Neural cell (in vitro differentiated cells): ENCODE measurements at regions not wholly inside any gene's neighbourhood (a gene's known extent, or its start where the extent isn't known, plus 50 kb on each side); places are given as distances from the start of the nearest gene placed in this dataset.

Experiments
- H2AFZ ChIP-seq: fragments of 200-600, 300-800 bp; sonication (generic), shearing (Covaris generic); 2 replicates; pipeline ENCODE4 v1.6.0; 2014; ENCODE audit warnings: low read depth, mild to moderate bottlenecking, antibody characterized with exemption, low read length, moderate library complexity
- H3F3A ChIP-seq: fragments of 200-600 bp; shearing (Covaris generic); 2 replicates; pipeline ENCODE4 v1.6.1; 2016; ENCODE audit warnings: mild to moderate bottlenecking, moderate library complexity, mixed read lengths, antibody characterized with exemption, low read length; ENCODE audit not compliant: insufficient read depth, poor library complexity, severe bottlenecking
- H3K27ac ChIP-seq: fragments of 200-600, 300-800 bp; sonication (generic), shearing (Covaris generic); 2 replicates; pipeline ENCODE4 v1.5.1; 2014; ENCODE audit warnings: mild to moderate bottlenecking, low read length, moderate library complexity
- H3K27me3 ChIP-seq: fragments of 300-800, 200-600 bp; sonication (generic), shearing (Covaris generic); 2 replicates; pipeline ENCODE4 v1.6.0; 2014; ENCODE audit warnings: mild to moderate bottlenecking, low read depth, low read length, moderate library complexity; ENCODE audit not compliant: insufficient read depth
- H3K36me3 ChIP-seq: fragments of 300-800, 200-600 bp; sonication (generic), shearing (Covaris generic); 2 replicates; pipeline ENCODE4 v1.5.1; 2014; ENCODE audit warnings: mild to moderate bottlenecking, antibody characterized with exemption, low read length, moderate library complexity; ENCODE audit not compliant: insufficient read depth
- H3K4me2 ChIP-seq: fragments of 300-800, 200-600 bp; sonication (generic), shearing (Covaris generic); 2 replicates; pipeline ENCODE4 v1.6.0; 2014; ENCODE audit warnings: mild to moderate bottlenecking, low read length
- H3K4me3 ChIP-seq: fragments of 300-800, 200-600 bp; sonication (generic), shearing (Covaris generic); 2 replicates; pipeline ENCODE4 v1.5.1; 2014; ENCODE audit warnings: mild to moderate bottlenecking, low read length, moderate library complexity
- H3K79me2 ChIP-seq: fragments of 200-600 bp; shearing (Covaris generic); replicated peaks from 2 replicates; pipeline ENCODE4 v1.6.0; 2014; ENCODE audit warnings: mild to moderate bottlenecking, low read length, moderate library complexity; ENCODE audit not compliant: insufficient read depth
- H3K9ac ChIP-seq: fragments of 300-800, 200-600 bp; sonication (generic), shearing (Covaris generic); 2 replicates; pipeline ENCODE4 v1.6.1; 2016; ENCODE audit warnings: mild to moderate bottlenecking, low read length, mixed read lengths
- H3K9me2 ChIP-seq: fragments of 200-600 bp; shearing (Covaris generic); 2 replicates; pipeline ENCODE4 v1.6.1; 2016; ENCODE audit warnings: mild to moderate bottlenecking, low read length, mixed read lengths; ENCODE audit not compliant: insufficient read depth
- H3K9me3 ChIP-seq: fragments of 200-600, 300-800 bp; sonication (generic), shearing (Covaris generic); 2 replicates; pipeline ENCODE4 v1.6.1; 2016; ENCODE audit warnings: mild to moderate bottlenecking, mixed run types, low read length, moderate library complexity, mixed read lengths
- H4K20me1 ChIP-seq: fragments of 200-600 bp; shearing (Covaris generic); 2 replicates; pipeline ENCODE4 v1.6.1; 2016; ENCODE audit warnings: mild to moderate bottlenecking, mixed run types; ENCODE audit not compliant: insufficient read depth
- CTCF ChIP-seq: fragments of 450-650 bp; IDR thresholded peaks from 2 replicates; pipeline ENCODE4 v1.5.1; 2014; ENCODE audit warnings: antibody characterized with exemption, mild to moderate bottlenecking, moderate library complexity; ENCODE audit not compliant: poor library complexity, severe bottlenecking
- EP300 ChIP-seq: fragments of 450-650 bp; conservative IDR thresholded peaks from 2 replicates; pipeline ENCODE4 v1.6.1; 2014; ENCODE audit warnings: antibody characterized with exemption, mild to moderate bottlenecking, moderate library complexity; ENCODE audit not compliant: poor library complexity, severe bottlenecking
- EZH2 ChIP-seq: fragments of 200-600, 300-800 bp; shearing (Covaris generic), sonication (generic); IDR thresholded peaks from 2 replicates; pipeline ENCODE4 v1.6.1; 2014; ENCODE audit warnings: antibody characterized with exemption, low read length, borderline replicate concordance, mild to moderate bottlenecking; ENCODE audit not compliant: insufficient read depth, poor library complexity, severe bottlenecking
- MXI1 ChIP-seq: fragments of 450-650 bp; conservative IDR thresholded peaks from 2 replicates; pipeline ENCODE4 v1.6.1; 2014; ENCODE audit warnings: antibody characterized with exemption, mild to moderate bottlenecking; ENCODE audit not compliant: poor library complexity, severe bottlenecking
- POLR2AphosphoS5 ChIP-seq: IDR thresholded peaks from 2 replicates; pipeline ENCODE4 v1.6.1; 2012
- RAD21 ChIP-seq: fragments of 450-650 bp; conservative IDR thresholded peaks from 2 replicates; pipeline ENCODE4 v1.6.1; 2014; ENCODE audit warnings: antibody characterized with exemption, mild to moderate bottlenecking, moderate library complexity
- REST ChIP-seq: IDR thresholded peaks from 2 replicates; pipeline ENCODE4 v1.6.1; 2012; ENCODE audit warnings: borderline replicate concordance
- SMC3 ChIP-seq: fragments of 450-650 bp; conservative IDR thresholded peaks from 2 replicates; pipeline ENCODE4 v1.6.1; 2014; ENCODE audit warnings: antibody characterized with exemption, mild to moderate bottlenecking, moderate library complexity; ENCODE audit not compliant: poor library complexity
- TAF1 ChIP-seq: IDR thresholded peaks from 2 replicates; pipeline ENCODE4 v1.6.1; 2012; ENCODE audit warnings: low read depth

- Histone ChIP-seq H3K79me2 (no peaks in the 10 kb centered on the region), H3K27me3 (no peaks in the 10 kb centered on the region), H4K20me1 (no peaks in the 10 kb centered on the region), H3K4me3 (no peak overlapping the region), H3K4me2 (no peak overlapping the region), H3K36me3 (no peaks in the 10 kb centered on the region), H3K27ac (no peak overlapping the region), H3F3A (no peaks in the 10 kb centered on the region), H3K9ac (no peak overlapping the region), H3K9me2 (no peaks in the 10 kb centered on the region), H3K9me3 (no peaks in the 10 kb centered on the region), H2AFZ (no peak overlapping the region)
- TF ChIP-seq RAD21 (no peak), MXI1 (no peak), TAF1 (no peak), SMC3 (no peak), CTCF (no peak), EZH2 (no peak), POLR2AphosphoS5 (no peak), REST (no peak), EP300 (no peak)
Observed at GRCh38 chr21:35864039-35864438, 196.3 kb downstream of the SETD4 start.

- TF ChIP-seq SMC3 (no peak), EZH2 (no peak), EP300 (no peak), TAF1 (no peak), MXI1 (no peak), REST (no peak), POLR2AphosphoS5 (no peak)
- H3F3A ChIP-seq: no peaks in the 10 kb centered on the region
- H3K79me2 ChIP-seq: no peaks in the 10 kb centered on the region
- H3K27me3 ChIP-seq: no peaks in the 10 kb centered on the region
- H3K4me3 ChIP-seq: no peak overlapping the region
- H3K9me3 ChIP-seq: no peaks in the 10 kb centered on the region
- H4K20me1 ChIP-seq: no peaks in the 10 kb centered on the region
- H3K36me3 ChIP-seq: no peaks in the 10 kb centered on the region
- no peak overlapping the region for H3K27ac ChIP-seq
- no peak overlapping the region for H2AFZ ChIP-seq
- no peak overlapping the region for H3K4me2 ChIP-seq
- no peaks in the 10 kb centered on the region for H3K9me2 ChIP-seq
- H3K9ac ChIP-seq: no peak overlapping the region
Observed at GRCh38 chr21:35862969-35863368, 197.4 kb downstream of the SETD4 start.
